ENCODE measurements at regions not wholly inside any gene's neighbourhood (a gene's known extent, or its start where the extent isn't known, plus 50 kb on each side); places are given as distances from the start of the nearest gene placed in this dataset.

- DNase-seq = no peak
These were observed 108.7 kb upstream of the SIRPA start for GRCh38 chr20:1786486-1786885.

- DNase-seq = no peak
These were observed 110.6 kb upstream of the SIRPA start for GRCh38 chr20:1784586-1784985.

GRCh38 chr20:1783245-1783644, 112.0 kb upstream of the SIRPA start:
- no peak for DNase-seq

- DNase-seq = no peak
These were observed 113.0 kb upstream of the SIRPA start for GRCh38 chr20:1782181-1782580.

- no peak for DNase-seq
These were observed 115.6 kb upstream of the SIRPA start for GRCh38 chr20:1779567-1779966.

- no peak for DNase-seq
These were observed 116.9 kb upstream of the SIRPA start for GRCh38 chr20:1778338-1778737.

GRCh38 chr20:1777476-1777820, 117.8 kb upstream of the SIRPA start:
- no peak for DNase-seq

- peak; percentile 66 for DNase-seq
These were observed 118.3 kb upstream of the SIRPA start for GRCh38 chr20:1776681-1777475.

- DNase-seq = no peak
These were observed 117.5 kb upstream of the SIRPG start for GRCh38 chr20:1775117-1775516.

- DNase-seq = no peak
These were observed 116.9 kb upstream of the SIRPG start for GRCh38 chr20:1774479-1774878.

- no peak for DNase-seq
These were observed 116.2 kb upstream of the SIRPG start for GRCh38 chr20:1773816-1774215.

GRCh38 chr20:1769491-1769890, 111.9 kb upstream of the SIRPG start:
- no peak for DNase-seq

GRCh38 chr20:1766731-1767130, 109.2 kb upstream of the SIRPG start:
- DNase-seq = no peak

GRCh38 chr20:1764136-1765033, 106.8 kb upstream of the SIRPG start:
- peak; percentile 67 for DNase-seq

GRCh38 chr20:1761598-1761997, 104.0 kb upstream of the SIRPG start:
- no peak for DNase-seq

GRCh38 chr20:1761116-1761515, 103.5 kb upstream of the SIRPG start:
- no peak for DNase-seq

- DNase-seq = no peak
These were observed 101.2 kb upstream of the SIRPG start for GRCh38 chr20:1758765-1759164.

- no peak for DNase-seq
These were observed 100.3 kb upstream of the SIRPG start for GRCh38 chr20:1757606-1758512.

GRCh38 chr20:1757072-1757471, 99.5 kb upstream of the SIRPG start:
- DNase-seq = no peak

- DNase-seq = no peak
These were observed 97.2 kb upstream of the SIRPG start for GRCh38 chr20:1754749-1755148.

GRCh38 chr20:1754306-1754705, 96.7 kb upstream of the SIRPG start:
- no peak for DNase-seq

GRCh38 chr20:1752045-1752444, 94.5 kb upstream of the SIRPG start:
- DNase-seq = no peak

- no peak for DNase-seq
These were observed 91.2 kb upstream of the SIRPG start for GRCh38 chr20:1748777-1749176.
